ENCODE measurements at regions not wholly inside any gene's neighbourhood (a gene's known extent, or its start where the extent isn't known, plus 50 kb on each side); places are given as distances from the start of the nearest gene placed in this dataset.
"Not testable (repeated sequence)": the region's sequence is repeated elsewhere in the genome, so short reads cannot be mapped to it uniquely, and the experiment has no call there.

DNA sequence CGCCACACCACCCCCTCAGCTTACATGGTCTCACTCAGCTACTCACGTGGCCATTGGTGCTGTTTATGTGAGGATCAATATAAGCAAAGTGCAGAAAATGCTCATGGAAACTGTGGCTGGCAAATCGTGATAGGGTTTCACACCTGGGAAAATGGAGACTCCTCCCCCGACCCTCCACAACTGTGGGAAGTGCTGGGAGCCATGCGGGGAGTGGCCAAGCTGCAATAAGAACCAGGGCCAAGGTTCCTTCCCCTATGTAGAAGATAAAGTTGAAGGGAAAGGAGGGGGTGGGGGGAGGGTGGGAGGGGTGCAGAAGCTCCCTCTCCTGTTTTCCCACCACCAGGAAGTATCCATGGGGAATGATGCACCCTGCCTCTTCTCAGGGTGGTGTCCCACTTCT, 145.5 kb upstream of the MAMLD1 start:
- no peak for DNase-seq

DNA sequence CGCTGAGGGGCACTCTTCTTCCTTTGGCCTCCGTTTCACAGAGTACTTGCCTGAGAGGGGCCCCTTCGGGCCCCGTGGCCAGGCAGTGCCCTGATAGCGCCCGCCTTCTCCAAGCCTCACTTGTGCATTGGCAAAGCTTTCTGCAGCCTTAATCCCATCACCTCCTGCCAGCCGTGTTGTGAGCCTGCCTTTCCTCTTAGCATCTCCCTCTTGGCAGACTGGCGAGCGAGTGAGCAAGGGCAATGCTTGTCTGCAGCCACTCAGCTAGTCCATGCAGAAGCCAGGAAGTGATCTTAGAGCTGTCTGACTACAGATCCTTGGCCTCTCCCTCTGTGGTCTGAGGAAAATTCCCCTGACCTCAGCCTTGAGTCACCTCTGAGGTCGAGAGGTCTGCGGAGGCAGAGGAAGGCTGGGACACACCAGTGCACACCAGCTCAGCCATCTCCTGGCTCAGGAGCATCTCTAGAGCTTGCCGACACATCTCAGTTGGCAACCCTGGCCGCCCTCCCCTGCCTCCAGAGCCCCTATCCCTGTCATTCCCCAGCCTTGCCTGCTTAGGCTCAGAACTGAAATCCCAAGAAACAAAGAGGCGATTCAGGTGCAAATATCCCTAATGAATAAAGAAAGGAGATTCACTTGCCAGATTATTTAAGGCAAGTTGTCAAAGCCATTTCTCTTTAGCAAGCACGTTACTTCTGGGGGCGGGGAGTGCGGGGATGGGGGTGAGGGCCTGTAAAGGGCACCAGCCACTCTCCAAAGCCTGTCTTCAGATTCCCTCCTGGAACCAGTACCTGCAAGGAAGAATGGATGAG, 143.5 kb upstream of the MAMLD1 start:
- DNase-seq = no peak

DNA sequence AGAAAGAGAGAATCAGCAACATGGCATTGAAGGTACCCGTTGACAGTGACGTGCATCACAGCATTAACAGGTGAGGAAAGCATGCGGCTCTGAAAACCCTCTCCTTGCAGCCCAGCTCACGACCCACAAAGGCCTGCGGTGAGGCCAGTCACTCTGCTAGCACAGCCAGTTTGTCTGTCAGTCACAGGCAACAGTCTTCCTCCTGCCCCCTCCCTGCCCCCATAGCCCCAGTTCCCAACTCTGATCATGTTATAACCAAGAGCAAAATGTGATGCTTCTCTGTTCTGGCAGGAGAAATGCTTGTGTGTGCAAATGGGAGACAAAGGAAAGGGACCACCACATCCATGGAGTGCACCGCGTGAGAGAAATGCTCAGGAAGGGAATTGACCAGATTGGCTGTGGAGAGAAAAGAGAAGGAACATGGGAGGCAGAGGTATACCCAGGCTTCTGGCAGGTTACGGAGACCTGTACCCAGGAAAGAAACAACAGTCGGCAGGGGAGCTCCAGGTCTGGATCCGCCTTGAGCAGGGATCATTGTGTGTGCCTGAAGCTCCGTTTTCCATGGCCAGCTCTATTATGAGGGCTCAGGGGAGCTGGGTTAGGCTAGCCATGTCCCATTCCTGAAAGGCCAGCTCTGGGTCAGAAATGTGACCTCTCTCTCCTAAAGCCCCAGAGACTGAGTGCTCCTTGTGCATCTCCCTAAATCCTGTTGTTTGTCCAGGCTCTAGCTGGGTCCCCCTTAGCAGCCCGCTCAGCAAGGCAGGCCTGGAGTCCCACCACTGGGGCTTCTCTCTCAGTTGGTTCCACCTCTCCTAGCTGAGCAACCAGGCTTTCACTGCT, 139.7 kb upstream of the MAMLD1 start:
- DNase-seq = no peak

DNA sequence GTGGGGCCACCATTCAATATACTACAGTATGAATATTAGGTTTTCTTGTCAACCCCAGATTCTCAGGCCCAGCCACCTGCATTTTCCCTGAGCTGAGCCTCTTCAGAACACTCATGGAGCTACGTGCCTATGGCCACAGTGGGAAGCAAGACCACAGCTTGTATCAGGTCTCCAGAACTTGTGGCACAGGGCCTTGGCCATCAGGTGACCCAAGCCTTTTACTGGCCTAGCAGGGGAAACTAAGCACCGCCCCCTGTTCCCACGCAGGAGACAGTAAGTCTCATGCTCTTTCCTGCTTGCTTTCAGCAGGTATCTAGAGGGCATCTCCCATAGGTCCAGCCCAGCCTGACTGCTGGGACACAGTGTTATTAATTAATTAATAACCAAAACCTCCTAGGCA, 138.4 kb upstream of the MAMLD1 start:
- DNase-seq = no peak

DNA sequence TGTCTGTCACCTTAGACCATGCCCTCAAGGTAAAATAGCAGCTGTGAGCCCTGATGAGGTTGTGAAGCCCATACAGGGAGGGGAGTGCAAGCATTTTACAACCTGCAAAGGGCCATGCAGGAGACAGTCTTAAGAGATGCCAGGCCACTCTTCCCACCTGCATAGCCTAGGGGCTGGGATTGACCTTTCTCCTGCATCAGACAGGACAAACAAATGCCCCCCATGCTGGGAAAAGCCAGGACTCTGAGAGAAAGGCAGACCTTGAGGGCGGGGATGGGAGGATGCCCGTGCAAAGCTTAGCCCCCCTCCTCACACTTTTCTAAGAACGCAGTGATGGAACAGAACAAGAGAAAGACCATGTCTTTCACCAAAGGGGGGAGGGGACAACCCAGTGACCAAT, 137.9 kb upstream of the MAMLD1 start:
- no peak for DNase-seq

DNA sequence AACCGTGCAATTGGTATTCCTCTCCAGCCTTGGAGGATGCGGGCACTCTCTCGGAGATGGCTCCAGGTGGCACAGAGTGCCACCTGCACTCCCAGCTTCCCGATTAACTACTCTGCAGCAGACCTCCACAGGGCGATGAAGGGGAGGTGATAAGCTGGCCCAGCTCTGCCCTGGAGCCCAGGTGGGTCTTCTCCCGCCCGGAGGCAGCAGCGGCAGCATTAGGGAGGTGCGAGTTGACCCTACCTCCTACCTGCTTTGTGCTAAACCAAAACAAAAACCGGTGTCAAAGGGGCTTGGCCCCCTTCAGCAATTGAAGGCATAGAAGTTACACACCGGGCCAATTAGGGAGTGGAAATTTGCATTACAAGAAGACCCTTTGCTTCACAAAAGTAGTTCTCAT, 137.4 kb upstream of the MAMLD1 start:
- no peak for DNase-seq

DNA sequence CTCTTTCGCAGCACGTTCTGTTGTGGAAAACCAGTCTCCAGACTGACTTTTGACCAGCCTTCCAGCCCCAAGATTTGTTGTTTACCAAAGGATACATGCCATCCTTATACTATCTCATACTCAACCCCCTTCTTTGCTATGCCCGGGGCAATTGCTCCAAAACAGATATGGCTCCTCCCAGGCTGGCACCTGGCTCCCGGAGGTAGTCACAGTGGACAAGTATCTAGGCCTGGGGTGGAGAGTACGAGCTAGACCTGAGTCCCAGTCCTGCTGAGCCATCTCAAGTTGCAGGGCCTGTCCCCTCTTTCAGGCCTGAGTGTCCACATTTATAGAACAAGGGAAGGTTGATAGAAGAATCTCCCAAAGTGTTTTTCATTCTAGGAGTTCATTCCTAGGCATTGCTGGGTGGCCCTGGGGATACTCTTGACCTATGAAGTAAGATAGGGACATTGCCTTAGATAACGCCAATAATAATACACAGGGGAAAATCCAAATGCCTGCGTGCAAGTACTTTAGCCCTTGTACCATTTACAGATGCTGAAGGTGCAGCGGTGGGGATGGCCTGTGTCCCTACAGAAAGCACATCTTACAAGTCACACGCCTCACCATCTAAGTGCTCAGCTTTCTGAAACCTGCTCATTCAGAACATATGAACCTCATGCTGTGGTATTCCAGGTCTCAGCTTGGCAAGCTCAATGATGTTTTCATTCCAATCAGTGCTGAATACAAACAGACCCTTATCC, 136.7 kb upstream of the MAMLD1 start:
- no peak for DNase-seq

DNA sequence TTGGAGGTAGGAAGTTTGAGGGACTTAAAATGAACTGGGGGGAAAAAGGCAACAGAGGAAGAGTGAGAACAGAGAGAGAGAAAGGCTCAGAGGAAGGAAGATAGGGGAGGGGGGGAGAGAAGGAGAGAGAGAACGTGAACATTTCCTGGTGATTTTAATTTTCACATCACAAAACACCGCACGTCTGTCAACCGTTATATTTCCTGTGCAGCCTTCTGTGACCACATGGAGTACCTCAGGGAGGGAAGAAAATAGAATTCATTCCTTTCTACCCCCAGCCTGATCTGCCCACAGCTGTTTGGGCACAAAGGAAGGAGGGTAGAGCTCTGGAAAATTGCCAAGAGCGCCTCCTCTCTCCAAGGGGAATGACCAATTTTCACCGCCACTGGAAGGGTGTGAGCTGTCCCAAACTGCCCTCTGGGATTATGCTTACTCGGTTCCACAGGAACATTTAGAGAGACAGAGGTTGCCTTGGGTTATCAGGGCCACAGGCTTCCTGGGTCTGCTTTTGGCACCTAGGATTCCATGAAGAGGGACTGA, 135.7 kb upstream of the MAMLD1 start:
- no peak for DNase-seq

DNA sequence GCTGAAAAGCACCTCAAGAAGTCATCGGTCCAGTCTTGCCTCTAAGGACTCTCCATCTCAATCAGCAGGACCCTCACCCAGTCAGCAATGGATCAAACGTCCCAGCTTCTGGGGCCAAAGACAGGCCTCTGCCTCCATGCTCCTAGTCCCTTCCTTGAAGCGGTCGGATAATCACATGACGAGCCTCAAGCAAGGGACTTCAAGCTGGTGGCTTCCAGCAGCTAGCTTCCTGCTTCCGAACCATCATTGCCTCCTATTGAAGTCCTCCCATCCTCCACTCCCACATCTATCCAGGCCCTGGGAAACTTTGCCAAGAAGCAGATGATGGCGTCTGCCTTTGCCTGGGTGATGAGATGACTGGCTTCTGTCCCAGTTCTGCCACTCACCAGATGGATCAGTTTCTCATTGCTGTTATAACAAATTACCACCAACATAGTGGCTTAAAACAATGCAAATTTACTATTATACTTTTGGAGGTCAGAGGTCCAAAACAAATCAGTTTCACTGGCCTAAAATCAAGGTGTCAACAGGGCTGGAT, 135.2 kb upstream of the MAMLD1 start:
- no peak for DNase-seq

DNA sequence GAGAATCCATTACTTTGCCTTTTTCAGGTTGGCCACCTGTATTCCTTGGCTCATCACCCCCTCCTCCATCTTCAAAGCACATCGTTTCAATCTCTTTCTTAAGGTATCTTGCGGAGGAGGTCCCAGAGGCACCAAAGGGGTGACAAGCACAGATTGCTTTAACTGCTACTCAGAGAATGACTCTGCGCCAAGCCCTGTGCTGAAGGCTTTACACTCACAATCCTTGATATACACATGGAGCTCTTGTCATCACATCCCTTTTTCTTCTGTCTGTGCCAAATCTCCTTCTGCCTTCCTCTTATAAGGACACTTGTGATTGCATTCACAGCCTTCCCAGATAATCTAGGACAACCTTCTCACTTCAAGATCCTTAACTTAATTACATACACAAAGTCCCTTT, 134.7 kb upstream of the MAMLD1 start:
- no peak for DNase-seq

DNA sequence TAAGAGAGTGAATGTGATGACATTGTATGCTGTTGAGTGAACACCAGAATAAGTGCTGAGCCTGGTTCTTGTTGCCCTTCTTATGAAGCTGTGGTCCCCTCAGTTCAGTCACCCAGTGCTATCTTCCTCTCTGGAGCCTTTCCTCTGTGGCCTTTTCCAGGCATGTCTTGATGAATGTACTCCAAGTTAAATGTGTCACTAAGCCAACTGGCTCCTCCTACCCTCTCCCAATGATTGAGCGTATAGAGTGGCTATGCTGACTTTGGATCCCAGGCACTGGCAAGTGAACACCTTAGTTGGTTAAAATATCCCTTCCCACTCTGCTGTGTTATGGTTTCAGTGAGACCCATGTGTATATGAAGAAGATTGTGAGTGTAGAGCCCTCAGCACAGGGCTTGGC, 134.1 kb upstream of the MAMLD1 start:
- DNase-seq = no peak

DNA sequence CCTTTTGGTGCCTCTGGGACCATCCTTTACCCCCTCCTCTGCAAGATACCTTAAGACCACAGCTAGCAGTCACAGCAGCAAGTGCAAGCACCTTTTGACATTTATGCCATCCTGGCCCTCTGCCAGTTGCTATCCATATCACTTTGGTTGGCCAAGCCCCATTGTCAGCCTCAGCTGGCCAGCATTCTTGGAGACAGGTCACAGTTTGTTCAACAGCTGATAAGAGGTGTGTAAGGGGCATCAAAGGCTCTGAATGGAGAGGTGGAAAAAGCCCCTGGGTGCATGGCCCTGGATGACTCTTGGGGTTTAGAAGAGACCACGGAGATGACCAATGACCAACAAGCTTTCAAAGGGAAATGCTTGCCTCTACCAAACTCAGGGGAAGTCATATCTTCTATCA, 133.6 kb upstream of the MAMLD1 start:
- no peak for DNase-seq

DNA sequence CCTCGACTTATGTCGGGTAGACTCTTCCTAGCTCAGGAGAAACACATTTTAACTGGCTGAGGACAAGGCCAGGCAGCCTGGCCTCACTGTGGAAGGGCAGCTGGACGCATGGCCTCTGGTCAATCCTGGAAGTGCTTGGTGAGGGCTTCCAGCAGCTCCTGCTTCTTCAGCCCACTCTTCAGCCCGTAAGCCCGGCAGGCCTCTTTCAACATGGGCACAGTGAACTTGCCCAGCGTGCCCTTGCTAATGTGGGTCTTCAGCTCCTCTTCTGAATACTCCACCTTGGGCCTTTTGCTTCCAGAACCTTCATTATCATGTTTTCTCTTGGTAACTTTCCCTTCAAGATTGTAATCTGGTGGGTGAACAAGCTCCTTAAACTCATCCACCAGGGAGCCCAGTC, 132.2 kb upstream of the MAMLD1 start:
- not testable (repeated sequence) for DNase-seq

DNA sequence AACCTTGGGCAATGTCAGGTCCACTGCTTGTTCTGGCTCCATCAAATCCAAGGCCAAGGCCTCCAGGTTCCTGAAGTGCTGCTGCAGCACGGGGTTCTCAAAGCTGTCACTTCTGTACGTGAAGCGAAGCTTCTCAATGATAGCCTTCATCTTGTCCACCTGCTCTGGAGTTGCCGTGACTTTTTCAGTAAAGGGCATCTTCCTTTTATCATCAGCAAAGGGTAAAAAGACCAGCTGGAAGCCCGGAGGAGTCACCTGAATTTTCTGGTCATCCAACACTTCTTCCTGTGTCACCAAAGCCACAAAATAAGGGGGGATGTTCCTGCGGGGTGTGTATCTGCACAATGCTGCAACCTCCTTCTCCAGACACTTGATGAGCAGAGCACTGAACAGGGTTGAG, 131.7 kb upstream of the MAMLD1 start:
- not testable (repeated sequence) for DNase-seq

DNA sequence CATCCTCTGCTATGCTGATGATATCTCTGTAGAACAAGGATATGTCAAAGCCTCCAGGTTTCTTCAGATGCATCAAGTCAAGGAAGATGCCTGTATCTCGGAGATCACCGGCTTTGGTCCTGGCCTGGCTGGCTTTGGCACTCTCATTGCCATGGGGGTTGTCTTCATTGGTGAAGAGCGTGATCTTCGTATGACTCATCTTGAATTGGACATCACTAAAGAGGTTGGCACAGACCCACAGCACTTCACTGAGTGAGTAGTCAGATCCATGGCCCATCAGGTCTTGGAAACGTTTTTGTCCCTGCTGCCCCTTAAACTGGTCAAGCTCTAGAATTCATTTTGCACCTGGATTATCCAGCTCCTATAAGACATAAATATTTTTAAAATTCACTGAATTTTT, 130.9 kb upstream of the MAMLD1 start:
- not testable (repeated sequence) for DNase-seq

DNA sequence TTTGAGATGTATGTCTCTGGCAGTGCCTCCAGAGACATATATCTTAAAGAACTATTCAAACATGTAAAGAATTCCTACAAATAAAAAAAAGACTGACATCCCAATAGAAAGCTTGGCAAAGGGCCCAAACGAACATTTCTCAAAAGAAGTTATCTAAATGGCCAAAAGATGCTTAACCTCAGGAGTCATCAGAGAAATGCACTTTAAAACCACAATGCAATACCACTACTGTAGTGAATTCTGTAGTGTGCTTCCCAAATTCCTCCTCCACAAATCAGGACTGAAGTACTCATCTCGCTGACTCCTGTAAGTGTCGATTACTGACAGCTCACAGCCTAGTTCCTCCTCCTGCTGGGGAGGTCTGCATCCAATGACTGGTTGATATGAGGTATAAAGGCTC, 129.0 kb upstream of the MAMLD1 start:
- DNase-seq = no peak

DNA sequence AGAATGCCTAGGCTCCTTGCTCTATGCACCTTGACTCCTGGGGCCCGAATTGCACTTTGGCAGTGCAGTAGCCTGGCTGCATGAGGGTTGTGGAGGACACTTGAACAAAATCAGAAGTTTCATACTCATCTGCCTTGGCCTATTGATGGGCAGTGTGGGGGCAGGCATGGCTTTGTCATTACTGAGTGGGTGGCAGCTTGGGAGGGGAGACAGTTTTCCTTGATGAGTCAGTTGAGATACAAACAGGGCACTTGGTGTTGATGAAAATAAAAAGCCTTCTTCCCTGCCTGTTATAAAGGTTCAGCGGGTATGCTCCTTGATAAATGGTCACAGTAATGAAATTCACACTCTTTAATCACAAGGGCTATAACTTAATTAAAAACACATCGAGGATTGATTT, 126.8 kb upstream of the MAMLD1 start:
- no peak for DNase-seq

DNA sequence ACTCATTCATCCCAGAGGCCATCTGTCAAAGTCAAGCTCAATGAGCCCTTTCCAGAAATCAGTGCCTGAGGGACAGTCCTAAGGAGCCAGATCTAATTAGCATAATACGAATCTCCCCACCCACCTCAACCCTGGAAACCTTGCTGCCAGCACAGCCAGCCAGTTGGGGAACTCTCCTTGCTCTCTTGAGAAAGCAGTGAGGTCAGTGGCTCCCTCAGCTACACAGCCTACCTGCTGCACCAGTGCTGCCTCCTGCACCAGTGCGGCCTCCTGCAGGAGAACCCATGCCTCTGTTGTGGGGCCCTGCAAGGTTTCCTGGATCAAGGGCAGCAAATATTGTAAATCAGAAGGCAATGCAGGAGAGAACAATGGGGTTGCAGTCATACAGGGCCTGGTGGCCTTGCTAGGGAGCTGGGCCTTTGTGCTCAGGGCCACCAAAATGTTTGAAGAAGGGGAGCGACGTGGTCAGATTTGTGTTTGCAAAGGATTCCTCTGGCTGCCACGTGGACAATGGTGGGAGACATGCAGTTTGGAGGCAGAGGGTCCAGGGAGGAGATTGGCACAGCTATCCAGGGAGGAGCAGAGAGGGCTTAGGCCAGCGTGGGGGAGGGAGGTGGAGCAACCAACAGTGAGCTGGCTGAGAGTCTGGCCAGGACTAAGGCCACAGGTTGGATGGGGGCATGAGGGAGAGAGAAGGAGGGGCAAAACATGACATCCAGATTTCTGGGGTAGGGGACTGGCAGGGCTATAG, 124.3 kb upstream of the MAMLD1 start:
- DNase-seq = no peak

DNA sequence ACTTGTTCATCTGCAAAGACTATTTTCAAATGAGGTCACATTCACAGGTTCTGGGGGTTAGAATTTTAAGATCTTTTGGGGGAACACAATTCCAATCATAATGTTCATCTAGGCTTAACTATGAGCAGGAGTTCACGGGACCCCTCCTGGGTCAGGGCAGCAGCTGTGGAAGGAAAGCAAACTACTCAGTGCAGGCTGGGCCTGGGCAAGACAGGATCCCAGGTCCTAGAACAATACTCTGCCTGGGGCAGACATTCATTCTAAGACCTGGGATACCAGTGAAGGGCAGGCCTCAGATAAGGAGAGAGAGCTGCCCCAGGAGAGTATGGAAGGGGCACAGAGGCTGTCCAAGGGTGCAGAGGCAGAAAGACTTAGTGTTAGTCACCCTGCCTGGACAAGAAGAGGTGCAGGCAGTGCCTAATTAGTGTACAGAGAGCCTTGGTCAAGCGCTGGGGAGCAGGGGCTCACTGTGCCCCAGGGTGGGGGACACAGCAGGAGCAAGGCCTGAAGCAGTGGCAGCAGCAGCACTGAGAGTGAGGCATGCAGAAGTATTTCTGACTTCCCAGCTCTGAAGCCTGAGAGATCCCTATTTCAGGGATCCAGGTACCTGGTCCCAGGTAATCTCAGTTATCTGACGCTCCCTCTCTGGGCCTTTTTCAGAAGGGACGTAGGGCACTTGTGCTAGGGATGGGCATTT, 123.0 kb upstream of the MAMLD1 start:
- no peak for DNase-seq

DNA sequence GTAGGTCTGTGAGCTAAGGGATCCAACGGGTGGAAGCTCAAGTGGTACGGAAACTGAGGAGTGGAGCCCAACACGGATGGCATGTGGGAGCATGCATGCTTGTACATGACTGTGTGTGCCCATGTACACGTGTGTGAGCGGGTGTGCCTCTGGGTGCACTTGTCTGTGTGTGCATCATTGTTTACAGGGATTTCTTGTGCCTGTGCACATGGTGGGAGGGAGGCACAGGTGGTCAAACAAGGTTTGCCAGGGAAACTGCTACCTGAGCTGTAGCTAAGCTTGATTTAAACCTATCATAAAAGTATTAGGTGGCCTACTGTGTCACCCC, 122.5 kb upstream of the MAMLD1 start:
- no peak for DNase-seq

DNA sequence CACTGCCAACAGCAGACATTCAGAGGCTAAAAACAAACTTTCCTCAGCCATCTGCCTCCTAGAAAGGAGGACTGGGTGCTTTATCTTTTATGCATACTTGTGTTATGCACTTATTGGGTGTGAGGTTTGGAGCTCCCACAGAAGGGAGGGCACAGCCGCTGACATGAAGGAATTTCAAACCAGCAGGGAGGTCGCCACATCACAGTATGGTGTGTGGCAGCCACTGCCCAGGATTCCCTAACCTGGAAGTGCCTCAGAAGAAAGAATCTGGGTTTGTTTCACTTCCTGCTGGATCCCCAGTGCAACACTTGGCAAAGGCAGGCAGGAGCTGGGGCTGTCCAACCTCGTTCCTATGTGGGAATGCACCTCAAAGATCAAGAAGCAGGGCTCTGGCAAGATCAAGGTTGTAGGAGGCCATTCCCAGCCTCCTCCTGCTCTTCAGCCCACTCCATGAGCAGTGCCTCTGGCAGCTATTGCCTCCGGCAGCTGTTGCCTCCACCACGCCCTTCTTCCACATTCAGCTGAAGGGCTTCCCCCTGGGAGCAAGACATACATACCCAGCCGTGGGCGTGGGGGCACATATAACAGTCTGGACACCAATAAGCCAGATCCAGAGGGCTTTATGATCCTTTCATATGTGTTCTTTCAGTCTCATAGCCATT, 109.0 kb upstream of the MAMLD1 start:
- no peak for DNase-seq

Measured in stimulated activated CD4-positive, alpha-beta T cell treated with anti-CD3 and anti-CD28 coated beads, Interleukin-4, amount 100 ng/mL, for 1 hour (primary cell).